ENCODE measurements at regions not wholly inside any gene's neighbourhood (a gene's known extent, or its start where the extent isn't known, plus 50 kb on each side); places are given as distances from the start of the nearest gene placed in this dataset.

DNA sequence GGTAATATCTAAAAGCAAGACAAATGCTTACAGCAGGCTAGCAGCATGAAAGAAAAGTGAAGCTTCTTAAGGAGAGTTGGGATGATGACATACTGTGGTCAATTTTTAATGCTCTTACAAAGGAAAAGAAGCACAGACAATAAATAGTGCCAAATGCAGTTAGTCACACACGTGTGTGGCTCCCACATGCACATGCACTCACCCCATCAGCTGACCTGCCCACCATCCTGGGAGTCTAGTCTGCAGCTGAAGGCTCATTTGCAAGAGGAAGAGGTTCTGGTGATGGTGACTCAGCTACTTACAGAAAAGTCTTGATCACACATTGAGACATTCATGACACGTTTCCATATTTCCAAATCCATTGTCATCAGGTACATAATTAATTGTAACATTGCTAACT lies 129.3 kb downstream of the MRPL36 start:
- Histone ChIP-seq H3K9ac (ENCODE audit: low read depth, low read length, poor library complexity, severe bottlenecking) (no peak overlapping the region), H2AFZ (ENCODE audit: low read length) (no peak overlapping the region), H3F3A (ENCODE audit: low read depth) (no peaks in the 10 kb centered on the region), H3K4me2 (ENCODE audit: low read depth, low read length, poor library complexity, severe bottlenecking) (no peak overlapping the region), H3K27me3 (ENCODE audit: insufficient read depth, low read length, poor library complexity, severe bottlenecking) (no peaks in the 10 kb centered on the region), H3K9me2 (replicated peaks; ENCODE audit: low read depth, low read length) (no peaks in the 10 kb centered on the region), H4K20me1 (ENCODE audit: insufficient read depth, low read length, poor library complexity, severe bottlenecking) (no peaks in the 10 kb centered on the region), H3K4me1 (ENCODE audit: insufficient read depth, low read length, poor library complexity, severe bottlenecking) (no peaks in the 10 kb centered on the region), H3K4me3 (ENCODE audit: low read length, poor library complexity, severe bottlenecking) (no peak overlapping the region), H3K9me3 (ENCODE audit: insufficient read depth, low read depth, low read length) (no peaks in the 10 kb centered on the region), H3K79me2 (ENCODE audit: insufficient read depth, low read length) (no peaks in the 10 kb centered on the region), H3K36me3 (ENCODE audit: insufficient read depth, low read length) (no peaks in the 10 kb centered on the region)
- TF ChIP-seq EZH2phosphoT487 (IDR thresholded peaks at IDR 0.05; ENCODE audit: borderline replicate concordance) = no peak
- TF ChIP-seq, protein P1, sequence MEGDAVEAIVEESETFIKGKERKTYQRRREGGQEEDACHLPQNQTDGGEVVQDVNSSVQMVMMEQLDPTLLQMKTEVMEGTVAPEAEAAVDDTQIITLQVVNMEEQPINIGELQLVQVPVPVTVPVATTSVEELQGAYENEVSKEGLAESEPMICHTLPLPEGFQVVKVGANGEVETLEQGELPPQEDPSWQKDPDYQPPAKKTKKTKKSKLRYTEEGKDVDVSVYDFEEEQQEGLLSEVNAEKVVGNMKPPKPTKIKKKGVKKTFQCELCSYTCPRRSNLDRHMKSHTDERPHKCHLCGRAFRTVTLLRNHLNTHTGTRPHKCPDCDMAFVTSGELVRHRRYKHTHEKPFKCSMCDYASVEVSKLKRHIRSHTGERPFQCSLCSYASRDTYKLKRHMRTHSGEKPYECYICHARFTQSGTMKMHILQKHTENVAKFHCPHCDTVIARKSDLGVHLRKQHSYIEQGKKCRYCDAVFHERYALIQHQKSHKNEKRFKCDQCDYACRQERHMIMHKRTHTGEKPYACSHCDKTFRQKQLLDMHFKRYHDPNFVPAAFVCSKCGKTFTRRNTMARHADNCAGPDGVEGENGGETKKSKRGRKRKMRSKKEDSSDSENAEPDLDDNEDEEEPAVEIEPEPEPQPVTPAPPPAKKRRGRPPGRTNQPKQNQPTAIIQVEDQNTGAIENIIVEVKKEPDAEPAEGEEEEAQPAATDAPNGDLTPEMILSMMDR (conservative IDR thresholded peaks at IDR 0.05; ENCODE audit: low read length) = no peak

DNA sequence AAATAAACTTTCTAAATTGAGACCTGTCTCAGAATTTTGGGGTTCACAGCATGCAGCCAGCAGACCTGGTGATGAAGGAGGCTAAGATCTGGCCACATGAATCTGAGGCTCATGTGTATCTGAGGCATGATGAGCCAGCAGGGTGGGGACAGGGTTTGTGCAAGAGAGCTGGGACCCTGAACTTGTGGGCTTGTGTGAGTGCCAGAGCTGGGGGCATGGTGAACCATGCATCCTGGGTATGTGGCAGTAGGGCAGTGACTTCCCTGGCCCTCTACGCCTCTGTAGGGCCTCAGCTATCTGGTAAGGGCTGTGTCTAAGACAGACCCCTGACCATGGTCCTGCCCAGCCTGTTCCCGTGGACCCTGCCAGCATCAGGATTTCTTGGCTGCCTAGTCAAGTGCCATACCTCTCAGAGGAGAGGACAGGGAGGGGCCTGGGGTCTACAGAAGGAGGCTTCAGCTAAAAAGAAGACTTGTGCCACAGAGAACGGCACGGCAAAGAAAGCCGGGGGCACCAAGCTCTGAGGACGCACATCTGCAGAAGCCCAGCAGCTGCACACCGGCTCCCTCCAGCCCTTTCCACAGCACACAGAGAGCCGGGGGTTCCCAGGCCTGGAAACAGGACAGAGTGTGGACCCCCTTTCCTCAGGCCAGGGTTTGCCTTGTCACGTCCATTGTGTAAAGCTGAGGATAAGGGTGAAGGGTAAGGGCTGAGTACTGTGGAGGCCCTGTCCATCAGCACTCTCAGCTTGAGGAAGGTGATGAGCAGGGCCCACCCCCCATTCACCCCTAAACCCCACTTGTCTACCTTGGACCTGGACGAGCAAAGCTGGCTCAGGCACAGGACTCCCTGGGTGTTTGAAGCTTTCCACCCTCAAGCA lies 130.1 kb downstream of the MRPL36 start:
- no peak overlapping the region for H3K4me2 ChIP-seq (ENCODE audit: low read depth, low read length, poor library complexity, severe bottlenecking)
- H3K9me2 ChIP-seq (replicated peaks; ENCODE audit: low read depth, low read length) = no peaks in the 10 kb centered on the region
- H4K20me1 ChIP-seq (ENCODE audit: insufficient read depth, low read length, poor library complexity, severe bottlenecking) = no peaks in the 10 kb centered on the region
- H2AFZ ChIP-seq (ENCODE audit: low read length) = no peak overlapping the region
- TF ChIP-seq EZH2phosphoT487 (IDR thresholded peaks at IDR 0.05; ENCODE audit: borderline replicate concordance) = no peak
- TF ChIP-seq, protein P1 (conservative IDR thresholded peaks at IDR 0.05; ENCODE audit: low read length) = no peak
- H3K79me2 ChIP-seq (ENCODE audit: insufficient read depth, low read length) = no peaks in the 10 kb centered on the region
- no peak overlapping the region for H3K9ac ChIP-seq (ENCODE audit: low read depth, low read length, poor library complexity, severe bottlenecking)
- no peak overlapping the region for H3K4me3 ChIP-seq (ENCODE audit: low read length, poor library complexity, severe bottlenecking)
- no peaks in the 10 kb centered on the region for H3K9me3 ChIP-seq (ENCODE audit: insufficient read depth, low read depth, low read length)
- no peaks in the 10 kb centered on the region for H3K4me1 ChIP-seq (ENCODE audit: insufficient read depth, low read length, poor library complexity, severe bottlenecking)
- no peaks in the 10 kb centered on the region for H3K27me3 ChIP-seq (ENCODE audit: insufficient read depth, low read length, poor library complexity, severe bottlenecking)
- H3K36me3 ChIP-seq (ENCODE audit: insufficient read depth, low read length) = no peaks in the 10 kb centered on the region
- no peaks in the 10 kb centered on the region for H3F3A ChIP-seq (ENCODE audit: low read depth)

DNA sequence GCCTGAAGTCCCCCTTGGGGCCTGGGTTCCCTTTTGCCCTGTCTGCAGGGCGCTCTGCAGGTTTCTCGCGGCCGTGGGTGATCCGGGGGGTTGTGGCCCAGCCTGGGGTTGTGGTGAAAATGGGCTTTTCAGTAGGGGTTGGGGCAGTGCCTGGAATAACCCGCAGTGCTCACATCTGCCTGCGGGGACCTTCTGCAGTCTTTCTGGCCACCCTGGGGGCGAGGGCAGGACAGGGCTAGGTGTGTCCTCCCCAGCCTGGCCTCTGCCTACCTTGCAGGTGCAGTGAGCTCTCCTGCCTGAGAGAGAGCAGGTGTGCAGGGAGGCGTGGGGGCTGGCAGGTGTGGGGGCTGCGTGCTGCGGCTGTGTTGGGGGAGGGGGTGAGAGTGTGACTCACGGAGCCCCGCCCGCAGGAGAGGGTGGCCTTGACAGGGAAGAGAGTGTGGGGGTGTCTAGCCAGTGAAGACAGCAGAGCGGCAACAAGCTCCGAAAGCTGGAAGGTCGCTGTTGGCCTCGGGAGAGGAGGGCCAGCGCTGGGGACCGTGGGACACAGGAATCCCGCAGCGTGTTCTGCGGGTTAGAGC lies 131.4 kb downstream of the MRPL36 start:
- TF ChIP-seq EZH2phosphoT487 (IDR thresholded peaks at IDR 0.05; ENCODE audit: borderline replicate concordance) = no peak
- TF ChIP-seq, protein P1 (conservative IDR thresholded peaks at IDR 0.05; ENCODE audit: low read length) = peak; percentile 20; the same call in 1 of the 2 replicates
- H3K4me2 ChIP-seq (ENCODE audit: low read depth, low read length, poor library complexity, severe bottlenecking) = no peak overlapping the region

More for the DNA sequence above, 131.4 kb downstream of the MRPL36 start:
- no peaks in the 10 kb centered on the region for H3K9me2 ChIP-seq (replicated peaks; ENCODE audit: low read depth, low read length)
- no peak overlapping the region for H2AFZ ChIP-seq (ENCODE audit: low read length)
- H3K4me3 ChIP-seq (ENCODE audit: low read length, poor library complexity, severe bottlenecking) = no peak overlapping the region
- no peaks in the 10 kb centered on the region for H3K9me3 ChIP-seq (ENCODE audit: insufficient read depth, low read depth, low read length)
- H3F3A ChIP-seq (ENCODE audit: low read depth) = no peaks in the 10 kb centered on the region
- H3K27me3 ChIP-seq (ENCODE audit: insufficient read depth, low read length, poor library complexity, severe bottlenecking) = no peaks in the 10 kb centered on the region
- no peaks in the 10 kb centered on the region for H3K4me1 ChIP-seq (ENCODE audit: insufficient read depth, low read length, poor library complexity, severe bottlenecking)
- H3K36me3 ChIP-seq (ENCODE audit: insufficient read depth, low read length) = no peaks in the 10 kb centered on the region
- no peaks in the 10 kb centered on the region for H3K79me2 ChIP-seq (ENCODE audit: insufficient read depth, low read length)
- H4K20me1 ChIP-seq (ENCODE audit: insufficient read depth, low read length, poor library complexity, severe bottlenecking) = no peaks in the 10 kb centered on the region
- no peak overlapping the region for H3K9ac ChIP-seq (ENCODE audit: low read depth, low read length, poor library complexity, severe bottlenecking)
